OCI-LY1 (cell line): ENCODE measurements at regions not wholly inside any gene's neighbourhood (a gene's known extent, or its start where the extent isn't known, plus 50 kb on each side); places are given as distances from the start of the nearest gene placed in this dataset.

ENCODE experiments used
- H2AFZ ChIP-seq: fragments of 200-600 bp; sonication (generic), shearing (Covaris generic); 2 replicates; pipeline ENCODE4 v1.6.0; 2014; ENCODE audit warnings: antibody characterized with exemption, mild to moderate bottlenecking, low read length
- H3F3A ChIP-seq: fragments of 200-600 bp; sonication (generic), shearing (Covaris generic); 2 replicates; pipeline ENCODE4 v1.6.0; 2014; ENCODE audit warnings: mild to moderate bottlenecking, antibody characterized with exemption, low read length, moderate library complexity; ENCODE audit not compliant: insufficient read depth
- H3K27ac ChIP-seq: fragments of 200-600 bp; sonication (generic); 2 replicates; pipeline ENCODE4 v1.5.1; 2014; ENCODE audit warnings: low read length, mixed run types, mild to moderate bottlenecking, low read depth; ENCODE audit not compliant: poor library complexity, severe bottlenecking
- H3K27me3 ChIP-seq: fragments of 200-600 bp; sonication (generic); 2 replicates; pipeline ENCODE4 v1.6.0; 2014; ENCODE audit warnings: antibody characterized with exemption, mild to moderate bottlenecking, low read length, moderate library complexity; ENCODE audit not compliant: insufficient read depth
- H3K36me3 ChIP-seq: fragments of 200-600 bp; sonication (generic); 2 replicates; pipeline ENCODE4 v1.6.1; 2014; ENCODE audit warnings: mild to moderate bottlenecking, antibody characterized with exemption, low read length, moderate library complexity, mixed read lengths; ENCODE audit not compliant: insufficient read depth
- H3K4me1 ChIP-seq: fragments of 200-600 bp; sonication (generic); 2 replicates; pipeline ENCODE4 v1.5.1; 2014; ENCODE audit warnings: mild to moderate bottlenecking, low read length, moderate library complexity; ENCODE audit not compliant: insufficient read depth, severe bottlenecking
- H3K4me2 ChIP-seq: fragments of 200-600 bp; sonication (generic), shearing (Covaris generic); 2 replicates; pipeline ENCODE4 v1.6.1; 2014; ENCODE audit warnings: low read length
- H3K4me3 ChIP-seq: fragments of 200-600 bp; sonication (generic); 2 replicates; pipeline ENCODE4 v1.5.1; 2014; ENCODE audit warnings: low read length, low read depth, mild to moderate bottlenecking, mixed read lengths; ENCODE audit not compliant: poor library complexity, severe bottlenecking
- H3K79me2 ChIP-seq: fragments of 200-600 bp; shearing (Covaris generic); 2 replicates; pipeline ENCODE4 v1.6.1; 2016; ENCODE audit warnings: mixed run types, low read length, mixed read lengths; ENCODE audit not compliant: insufficient read depth
- H3K9ac ChIP-seq: fragments of 200-600 bp; sonication (generic), shearing (Covaris generic); 2 replicates; pipeline ENCODE4 v1.6.1; 2014; ENCODE audit warnings: mild to moderate bottlenecking, low read length, mixed read lengths
- H3K9me2 ChIP-seq: fragments of 200-600 bp; sonication (generic), shearing (Covaris generic); 2 replicates; pipeline ENCODE4 v1.6.1; 2014; ENCODE audit warnings: low read depth, mild to moderate bottlenecking, low read length, mixed read lengths
- H3K9me3 ChIP-seq: fragments of 200-600 bp; shearing (Covaris generic); 2 replicates; pipeline ENCODE4 v1.6.1; 2014; ENCODE audit warnings: low read length, mixed read lengths
- H4K20me1 ChIP-seq: fragments of 200-600 bp; sonication (generic), shearing (Covaris generic); 2 replicates; pipeline ENCODE4 v1.6.0; 2016; ENCODE audit warnings: mild to moderate bottlenecking, low read length; ENCODE audit not compliant: insufficient read depth
- EZH2 ChIP-seq: fragments of 200-600 bp; sonication (generic), shearing (Covaris generic); IDR thresholded peaks from 2 replicates; pipeline ENCODE4 v1.8.0; 2017; ENCODE audit warnings: borderline replicate concordance, mixed run types, mild to moderate bottlenecking, antibody characterized with exemption, low read length, moderate library complexity, mixed read lengths
- TF ChIP-seq, protein P1 (sequence below): fragments of 200-600 bp; sonication (generic), shearing (Covaris generic); IDR thresholded peaks from 2 replicates; pipeline ENCODE4 v1.5.1; 2017; ENCODE audit warnings: mild to moderate bottlenecking, antibody characterized with exemption, low read length, moderate library complexity, mixed read lengths

DNA sequence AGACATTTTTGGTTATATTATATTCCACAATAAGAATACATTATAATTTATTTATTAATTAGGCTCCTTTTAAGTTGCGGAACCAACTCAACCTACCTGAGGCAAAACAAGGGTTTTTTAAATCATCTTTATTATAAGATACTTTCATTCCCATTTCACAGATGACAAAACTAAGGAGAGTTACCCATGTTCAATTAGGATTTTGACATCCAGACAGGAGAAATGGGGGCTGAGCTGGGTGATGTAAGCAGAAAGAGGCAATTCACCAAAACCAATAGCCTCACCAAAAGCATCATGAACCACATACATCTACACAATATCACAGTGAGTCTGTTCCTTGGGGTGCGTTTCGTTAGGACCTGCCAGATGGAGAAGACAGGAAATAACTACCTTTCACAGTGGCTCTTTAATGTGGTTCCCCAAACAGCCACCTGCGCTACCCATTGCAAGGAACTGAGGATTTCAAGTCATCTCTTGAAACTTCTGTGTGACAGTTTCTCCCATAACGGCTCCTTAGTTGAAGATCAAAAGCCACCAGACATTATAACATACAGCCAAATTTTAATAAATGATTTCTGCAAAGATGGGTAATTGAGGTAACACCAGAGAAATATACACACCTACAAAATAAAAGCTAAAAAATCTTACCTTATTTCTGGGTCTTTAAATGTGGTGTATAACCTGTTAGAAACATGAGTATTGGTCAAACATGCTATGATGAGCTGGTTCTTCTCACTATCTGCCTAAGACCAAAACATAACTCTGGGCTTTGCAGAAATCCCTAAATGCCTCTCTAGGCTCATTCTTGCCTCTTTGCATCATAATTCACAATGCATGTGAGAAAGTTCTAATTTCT, 190.6 kb upstream of the LEF1 start:
- no peaks in the 10 kb centered on the region for H3K9me3 ChIP-seq
- H3K9me2 ChIP-seq: no peaks in the 10 kb centered on the region
- no peak overlapping the region for H3K27ac ChIP-seq
- H3K4me3 ChIP-seq: no peak overlapping the region
- no peak overlapping the region for H2AFZ ChIP-seq
- no peaks in the 10 kb centered on the region for H3K36me3 ChIP-seq
- H3K9ac ChIP-seq: no peak overlapping the region
- peaks cover 5% of the 10 kb centered on the region; the same call in 1 of the 2 replicates for H3K27me3 ChIP-seq
- no peaks in the 10 kb centered on the region for H3F3A ChIP-seq
- TF ChIP-seq, protein P1, sequence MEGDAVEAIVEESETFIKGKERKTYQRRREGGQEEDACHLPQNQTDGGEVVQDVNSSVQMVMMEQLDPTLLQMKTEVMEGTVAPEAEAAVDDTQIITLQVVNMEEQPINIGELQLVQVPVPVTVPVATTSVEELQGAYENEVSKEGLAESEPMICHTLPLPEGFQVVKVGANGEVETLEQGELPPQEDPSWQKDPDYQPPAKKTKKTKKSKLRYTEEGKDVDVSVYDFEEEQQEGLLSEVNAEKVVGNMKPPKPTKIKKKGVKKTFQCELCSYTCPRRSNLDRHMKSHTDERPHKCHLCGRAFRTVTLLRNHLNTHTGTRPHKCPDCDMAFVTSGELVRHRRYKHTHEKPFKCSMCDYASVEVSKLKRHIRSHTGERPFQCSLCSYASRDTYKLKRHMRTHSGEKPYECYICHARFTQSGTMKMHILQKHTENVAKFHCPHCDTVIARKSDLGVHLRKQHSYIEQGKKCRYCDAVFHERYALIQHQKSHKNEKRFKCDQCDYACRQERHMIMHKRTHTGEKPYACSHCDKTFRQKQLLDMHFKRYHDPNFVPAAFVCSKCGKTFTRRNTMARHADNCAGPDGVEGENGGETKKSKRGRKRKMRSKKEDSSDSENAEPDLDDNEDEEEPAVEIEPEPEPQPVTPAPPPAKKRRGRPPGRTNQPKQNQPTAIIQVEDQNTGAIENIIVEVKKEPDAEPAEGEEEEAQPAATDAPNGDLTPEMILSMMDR: no peak
- TF ChIP-seq EZH2: no peak
- no peaks in the 10 kb centered on the region for H4K20me1 ChIP-seq
- no peaks in the 10 kb centered on the region for H3K79me2 ChIP-seq
- H3K4me2 ChIP-seq: no peak overlapping the region
- no peaks in the 10 kb centered on the region for H3K4me1 ChIP-seq

DNA sequence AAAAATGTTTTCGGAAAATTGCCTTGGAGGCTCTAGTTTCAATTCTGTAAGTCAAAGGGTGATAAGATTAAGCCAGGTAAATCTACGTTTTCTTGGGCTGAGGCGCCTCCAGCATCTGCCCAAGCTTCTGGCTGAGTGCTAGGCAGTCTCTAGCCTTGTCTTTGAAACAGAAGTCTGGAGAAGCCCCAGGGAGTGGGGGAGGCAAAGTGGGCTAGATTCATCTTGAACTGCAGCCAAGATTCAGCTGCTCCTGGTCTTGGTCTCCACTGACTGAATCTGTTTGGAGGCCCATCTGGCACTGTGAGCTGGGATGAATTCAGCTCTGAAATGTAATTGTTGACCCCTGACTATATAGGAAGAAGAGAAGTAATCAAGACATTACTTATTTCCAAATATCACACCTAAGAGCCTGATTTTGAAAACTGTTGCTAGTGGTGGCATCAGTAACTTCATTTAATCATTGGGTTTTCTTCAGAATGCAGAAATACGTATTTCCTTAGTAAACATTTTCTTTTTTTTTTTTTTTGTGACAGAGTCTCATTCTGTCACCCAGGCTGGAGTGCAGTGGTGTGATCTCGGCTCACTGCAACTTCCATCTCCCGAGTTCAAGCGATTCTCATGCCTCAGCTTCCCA, 187.3 kb upstream of the LEF1 start:
- Histone ChIP-seq H3K4me1 (no peaks in the 10 kb centered on the region), H2AFZ (no peak overlapping the region), H3F3A (no peaks in the 10 kb centered on the region), H3K79me2 (no peaks in the 10 kb centered on the region), H4K20me1 (no peaks in the 10 kb centered on the region), H3K27me3 (no peaks in the 10 kb centered on the region), H3K9me2 (no peaks in the 10 kb centered on the region), H3K36me3 (no peaks in the 10 kb centered on the region), H3K4me2 (no peak overlapping the region), H3K27ac (no peak overlapping the region), H3K4me3 (no peak overlapping the region), H3K9me3 (no peaks in the 10 kb centered on the region), H3K9ac (no peak overlapping the region)
- TF ChIP-seq EZH2: no peak
- TF ChIP-seq, protein P1: no peak

DNA sequence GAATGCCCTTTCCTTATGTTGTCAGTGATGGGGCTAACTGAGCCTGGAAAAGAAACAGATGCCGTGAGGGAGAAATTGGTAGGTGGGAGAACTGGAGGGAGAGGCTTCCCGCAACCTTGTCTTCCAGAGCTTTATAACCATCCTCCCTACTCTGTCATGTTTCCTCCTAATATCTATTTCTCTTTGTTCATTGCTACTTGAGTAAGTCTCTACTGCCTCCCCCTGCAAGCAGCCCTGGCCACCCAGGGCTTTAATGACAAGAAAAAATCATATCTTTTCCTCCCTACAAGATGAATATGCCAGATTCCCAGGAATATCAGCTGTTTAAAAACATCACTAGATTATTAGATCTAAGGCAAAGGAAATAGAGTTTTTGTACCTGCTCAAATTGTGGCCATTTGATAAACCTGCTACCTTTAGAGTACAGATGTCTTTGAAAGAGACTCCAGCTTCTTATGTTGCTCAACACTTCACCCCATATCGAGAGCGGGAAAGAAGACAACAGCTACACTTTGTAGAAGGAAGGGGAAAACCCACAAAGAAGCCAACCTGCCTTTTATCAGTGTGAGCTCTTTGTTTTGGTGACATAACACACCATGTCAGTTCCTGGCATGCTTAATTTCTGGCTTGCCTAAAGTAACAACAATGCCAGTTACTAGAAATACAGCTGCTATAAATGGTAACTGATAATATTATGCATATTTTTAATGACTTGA, 186.6 kb upstream of the LEF1 start:
- H3K27ac ChIP-seq: no peak overlapping the region
- H3K9ac ChIP-seq: no peak overlapping the region
- H3K9me3 ChIP-seq: no peaks in the 10 kb centered on the region
- no peaks in the 10 kb centered on the region for H3K9me2 ChIP-seq
- no peaks in the 10 kb centered on the region for H3K79me2 ChIP-seq
- H3F3A ChIP-seq: no peaks in the 10 kb centered on the region
- H4K20me1 ChIP-seq: no peaks in the 10 kb centered on the region
- no peaks in the 10 kb centered on the region for H3K27me3 ChIP-seq
- H3K4me3 ChIP-seq: no peak overlapping the region
- no peaks in the 10 kb centered on the region for H3K36me3 ChIP-seq
- H2AFZ ChIP-seq: no peak overlapping the region
- TF ChIP-seq, protein P1: no peak
- no peak for TF ChIP-seq EZH2
- no peak overlapping the region for H3K4me2 ChIP-seq
- H3K4me1 ChIP-seq: no peaks in the 10 kb centered on the region
